DMS53 treated with DMSO at 0.1 percent for 48 hours (cell line): ENCODE measurements at regions not wholly inside any gene's neighbourhood (a gene's known extent, or its start where the extent isn't known, plus 50 kb on each side); places are given as distances from the start of the nearest gene placed in this dataset.
"Not testable (repeated sequence)": the region's sequence is repeated elsewhere in the genome, so short reads cannot be mapped to it uniquely, and the experiment has no call there.

Experiments used
- DNase-seq: peaks from one replicate; lab custom pipeline; 2025; ENCODE audit not compliant: unreplicated experiment; lab: John Stamatoyannopoulos, UW

DNA sequence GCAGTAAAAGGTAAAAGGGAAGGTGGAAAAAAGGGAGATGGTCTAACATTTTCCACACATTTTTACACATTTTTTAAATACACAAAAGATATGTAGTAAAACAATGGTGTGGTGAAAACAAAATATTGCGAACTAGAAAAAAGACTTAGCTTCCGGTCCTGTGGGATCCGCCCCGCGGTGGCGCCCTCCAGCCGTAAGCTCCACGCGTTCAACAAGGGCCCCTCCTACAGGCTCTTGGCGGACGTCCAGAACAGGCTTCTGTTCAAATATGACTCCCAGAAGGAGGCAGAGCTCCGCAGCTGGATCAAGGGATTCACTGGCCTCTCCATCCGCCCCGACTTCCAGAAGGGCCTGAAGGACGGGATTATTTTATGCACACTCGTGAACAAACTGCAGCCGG is 134.1 kb upstream of the TEKT4 start:
- DNase-seq = peak; percentile 91

DNA sequence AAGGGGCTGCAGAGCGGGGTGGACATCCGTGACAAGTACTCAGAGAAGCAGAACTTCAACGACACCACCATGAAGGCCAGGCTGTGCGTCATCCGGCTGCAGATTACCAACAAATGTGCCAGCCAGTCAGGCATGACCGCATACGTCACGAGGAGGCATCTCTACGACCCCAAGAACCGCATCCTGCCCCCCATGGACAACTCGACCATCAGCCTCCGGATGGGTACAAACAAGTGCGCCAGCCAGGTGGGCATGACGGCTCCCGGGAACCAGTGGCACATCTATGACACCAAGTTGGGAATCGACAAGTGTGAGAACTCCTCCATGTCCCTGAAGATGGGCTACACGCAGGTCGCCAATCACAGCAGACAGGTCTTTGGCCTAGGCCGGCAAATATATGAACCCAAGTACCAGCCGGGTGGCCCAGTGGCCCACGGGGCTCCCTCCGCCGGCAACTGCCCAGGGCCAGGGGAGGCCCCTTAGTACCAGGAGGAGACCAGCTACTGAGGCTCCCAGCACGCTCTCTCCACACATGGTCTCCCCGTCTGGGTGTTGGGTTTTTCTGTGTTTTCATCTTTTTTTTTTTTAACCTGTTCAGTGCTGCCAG is 133.4 kb upstream of the TEKT4 start:
- not testable (repeated sequence) for DNase-seq

GRCh38 chr2:94753466-94753998 is 117.7 kb upstream of the TEKT4 start:
- no peak for DNase-seq

- DNase-seq = no peak
Measured at GRCh38 chr2:94758546-94758945, 112.7 kb upstream of the TEKT4 start.

- DNase-seq = no peak
Measured at GRCh38 chr2:94759211-94759610, 112.0 kb upstream of the TEKT4 start.

DNA sequence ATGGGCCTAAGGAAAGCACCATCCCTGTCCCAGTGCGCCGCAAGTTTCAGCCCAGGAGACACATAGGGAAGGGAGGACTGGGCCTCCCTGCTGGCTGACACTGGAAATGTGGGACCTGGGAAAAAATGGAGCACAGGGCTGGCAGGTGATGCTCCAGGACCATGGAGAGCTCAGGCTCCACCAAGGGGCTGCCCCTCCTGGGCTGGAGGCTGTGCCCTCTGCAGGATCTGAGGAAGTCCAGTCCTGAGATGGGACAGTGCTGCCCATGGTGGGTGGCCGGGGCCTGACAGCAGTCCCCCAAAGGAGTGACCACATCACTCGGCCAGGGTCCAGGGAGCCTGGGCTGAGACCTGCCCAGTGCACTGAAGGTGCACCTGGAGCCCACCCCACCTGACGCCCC is 108.6 kb upstream of the TEKT4 start:
- no peak for DNase-seq

GRCh38 chr2:94763318-94763717 is 107.9 kb upstream of the TEKT4 start:
- no peak for DNase-seq

GRCh38 chr2:94764331-94764730 is 106.9 kb upstream of the TEKT4 start:
- not testable (repeated sequence) for DNase-seq

DNA sequence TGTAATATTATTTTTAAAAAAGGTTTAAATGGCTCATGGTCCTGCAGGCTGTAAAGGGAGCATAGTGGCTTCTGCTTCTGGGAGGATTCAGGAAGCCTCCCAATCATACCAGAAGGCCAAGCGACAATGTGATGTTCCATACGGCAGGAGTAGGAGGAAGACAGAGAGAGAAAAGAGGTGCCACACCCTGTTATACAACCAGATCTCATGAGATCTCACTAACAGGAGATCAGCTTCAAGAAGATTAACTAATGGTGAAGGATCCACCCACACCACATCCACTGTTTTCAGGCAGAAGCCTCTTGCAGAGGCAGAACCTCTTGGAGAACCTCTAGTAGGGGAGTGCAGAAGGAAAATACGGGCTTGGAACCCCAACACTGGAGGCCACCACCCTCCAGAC is 103.9 kb upstream of the TEKT4 start:
- DNase-seq = no peak

- DNase-seq = no peak
Measured at GRCh38 chr2:94769733-94770132, 101.5 kb upstream of the TEKT4 start.

DNA sequence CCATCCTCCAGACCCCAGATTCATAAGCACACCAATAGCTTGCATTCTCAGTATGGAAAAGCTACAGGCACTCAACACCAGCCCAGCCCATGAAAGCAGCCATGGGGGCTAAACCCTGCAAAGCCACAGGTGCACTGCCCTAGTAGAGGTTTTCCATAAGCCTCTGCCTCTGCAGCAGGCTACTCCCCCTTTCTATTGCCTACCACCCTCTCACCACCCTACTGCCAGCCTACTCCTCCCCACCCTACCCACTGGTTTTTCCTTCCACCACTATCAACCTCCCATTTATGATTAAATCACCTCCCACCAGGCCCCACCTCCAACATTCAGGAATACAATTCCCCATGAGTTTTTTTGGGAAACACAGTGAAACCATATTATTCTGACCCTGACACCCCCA is 96.4 kb upstream of the TEKT4 start:
- DNase-seq = no peak

GRCh38 chr2:94776036-94776435 is 95.2 kb upstream of the TEKT4 start:
- no peak for DNase-seq

DNA sequence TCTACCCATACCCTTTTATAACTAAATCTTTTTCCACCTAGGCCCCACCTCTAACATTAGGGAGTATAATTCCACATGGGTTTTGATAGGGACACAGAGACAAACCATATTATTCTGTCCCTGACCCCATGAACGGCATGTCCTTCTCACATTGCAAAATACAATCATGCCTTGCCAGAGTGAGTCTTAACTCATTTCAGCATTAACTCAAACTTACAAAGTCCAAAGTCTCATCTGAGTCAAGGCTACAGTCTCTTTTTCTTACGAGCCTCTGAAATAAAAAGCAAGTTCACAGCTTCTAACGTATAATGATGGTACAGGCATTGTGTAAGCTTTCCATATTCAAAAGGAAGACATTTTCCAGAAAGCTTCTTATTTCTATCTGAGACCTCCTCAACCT is 86.1 kb upstream of the TEKT4 start:
- not testable (repeated sequence) for DNase-seq

DNA sequence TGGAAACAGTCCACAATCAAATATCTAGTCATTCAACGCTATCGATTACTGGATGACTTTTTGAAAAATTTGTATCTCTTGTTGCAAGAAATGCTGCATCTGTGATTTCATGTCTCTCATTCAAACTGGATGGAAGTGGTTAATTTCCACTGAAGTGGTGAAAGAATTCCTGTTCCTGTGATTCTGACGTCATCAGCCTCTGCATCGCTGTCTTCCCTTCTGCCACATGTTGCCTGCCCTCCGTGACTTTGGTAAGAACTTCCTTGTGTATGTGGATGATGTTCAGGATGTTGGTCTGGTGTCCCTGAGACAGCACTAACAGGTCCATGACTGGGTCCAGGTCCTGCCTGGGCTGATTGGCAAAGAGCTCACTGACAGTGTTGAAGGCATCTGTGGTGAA is 84.8 kb upstream of the TEKT4 start:
- DNase-seq = not testable (repeated sequence)

- not testable (repeated sequence) for DNase-seq
Measured at GRCh38 chr2:94790169-94790568, 81.1 kb upstream of the TEKT4 start.

DNA sequence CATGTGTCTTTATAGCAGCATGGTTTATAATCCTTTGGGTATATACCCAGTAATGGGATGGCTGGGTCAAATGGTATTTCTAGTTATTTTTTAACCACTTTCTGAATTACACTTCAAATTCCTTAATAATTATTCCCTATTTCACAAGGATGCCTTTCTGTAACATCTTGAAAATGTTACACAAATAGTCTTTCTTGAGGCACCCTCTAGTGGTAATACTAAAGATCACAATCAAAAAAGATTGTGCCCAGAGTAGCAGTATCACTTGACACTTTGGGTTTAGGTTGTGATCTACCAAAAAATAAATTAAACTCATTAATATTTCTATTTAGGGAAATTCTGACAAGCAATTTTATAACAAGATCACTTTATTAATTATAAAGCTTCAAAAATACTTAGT is 74.0 kb upstream of the TEKT4 start:
- DNase-seq = peak; percentile 22
